ENCODE measurements at regions not wholly inside any gene's neighbourhood (a gene's known extent, or its start where the extent isn't known, plus 50 kb on each side); places are given as distances from the start of the nearest gene placed in this dataset.
"Not testable (repeated sequence)": the region's sequence is repeated elsewhere in the genome, so short reads cannot be mapped to it uniquely, and the experiment has no call there.

DNA sequence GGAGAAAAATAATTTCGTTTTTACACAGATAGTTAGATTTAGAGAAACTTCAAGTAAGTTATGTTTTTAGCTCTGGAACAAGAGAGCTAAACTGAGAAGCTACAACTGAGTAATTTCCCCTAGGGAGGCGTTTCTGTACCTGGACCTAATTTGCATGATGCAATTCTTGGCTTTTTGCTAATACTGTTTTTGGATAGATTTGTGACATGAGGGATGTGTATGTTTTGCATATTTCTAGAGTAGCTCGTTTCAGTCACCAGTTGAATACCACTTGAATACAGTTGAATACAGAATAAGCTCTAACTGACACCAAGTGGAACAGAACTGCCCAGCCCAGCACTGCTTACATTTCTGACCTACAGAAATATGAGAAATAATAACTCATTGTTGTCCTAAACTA, 1227.9 kb upstream of the SPRY2 start:
- WGBS (ENCODE audit: insufficient coverage, insufficient read length): no CpG with 5 or more reads among the region's 3 CpGs
- H3K27ac ChIP-seq (ENCODE audit: low read length): no peak overlapping the region
- H3K9me3 ChIP-seq (ENCODE audit: control insufficient read depth, insufficient read depth, low read length): no peaks in the 10 kb centered on the region
- H3K36me3 ChIP-seq (ENCODE audit: control insufficient read depth, insufficient read depth, low read length): no peaks in the 10 kb centered on the region
- H3K4me3 ChIP-seq (ENCODE audit: low read length): no peak overlapping the region
- DNase-seq (ENCODE audit: low read depth, low spot score): no peak
- H3K27me3 ChIP-seq (ENCODE audit: control insufficient read depth, insufficient read depth, low read length): no peaks in the 10 kb centered on the region
- no peaks in the 10 kb centered on the region for H3K4me1 ChIP-seq (ENCODE audit: control insufficient read depth, insufficient read depth, low read length)

DNA sequence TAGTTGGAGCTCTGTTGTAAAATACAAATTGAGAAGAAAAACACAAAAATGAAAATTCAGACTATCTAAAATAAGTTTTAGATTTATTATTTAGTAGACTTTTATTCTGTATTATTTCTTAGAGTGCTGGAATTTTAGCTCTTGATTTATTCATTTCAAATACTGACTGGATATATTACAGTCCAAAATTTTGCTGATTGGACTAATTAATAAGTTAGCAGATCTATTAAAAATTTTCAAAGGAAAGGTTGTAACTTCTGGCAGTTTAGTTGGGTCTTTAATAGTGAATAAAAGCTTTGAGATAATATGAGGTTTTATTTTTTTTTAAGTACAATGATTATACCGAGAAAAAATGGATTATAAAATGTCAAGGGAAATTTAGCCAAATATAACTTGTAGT, 1224.9 kb upstream of the SPRY2 start:
- 100% methylated on average over 1 of the region's 1 CpG for WGBS (ENCODE audit: insufficient coverage, insufficient read length)
- H3K36me3 ChIP-seq (ENCODE audit: control insufficient read depth, insufficient read depth, low read length): no peaks in the 10 kb centered on the region
- no peak overlapping the region for H3K27ac ChIP-seq (ENCODE audit: low read length)
- DNase-seq (ENCODE audit: low read depth, low spot score): no peak
- no peaks in the 10 kb centered on the region for H3K27me3 ChIP-seq (ENCODE audit: control insufficient read depth, insufficient read depth, low read length)
- H3K4me1 ChIP-seq (ENCODE audit: control insufficient read depth, insufficient read depth, low read length): no peaks in the 10 kb centered on the region
- H3K9me3 ChIP-seq (ENCODE audit: control insufficient read depth, insufficient read depth, low read length): no peaks in the 10 kb centered on the region
- no peak overlapping the region for H3K4me3 ChIP-seq (ENCODE audit: low read length)

DNA sequence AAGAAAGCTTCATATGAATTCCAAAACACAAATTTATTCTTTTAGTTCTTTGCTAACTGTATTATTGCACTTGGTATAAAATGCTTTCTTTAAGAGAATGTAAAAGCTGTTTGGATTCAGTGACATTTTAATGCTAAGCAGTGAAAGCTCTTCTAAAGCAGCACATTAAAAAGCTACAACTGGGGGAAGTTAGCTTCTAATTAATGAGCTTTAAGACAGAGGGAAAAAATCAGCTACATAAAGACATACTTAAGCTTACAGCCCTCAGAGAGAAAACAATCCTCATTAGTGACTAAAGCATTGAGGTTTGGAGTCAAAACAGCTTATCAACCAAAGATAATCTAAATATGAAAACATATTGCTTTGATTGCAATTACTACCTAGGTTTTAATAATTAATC, 1222.2 kb upstream of the SPRY2 start:
- Histone ChIP-seq H3K4me1 (ENCODE audit: control insufficient read depth, insufficient read depth, low read length) (no peaks in the 10 kb centered on the region), H3K4me3 (ENCODE audit: low read length) (no peak overlapping the region)

DNA sequence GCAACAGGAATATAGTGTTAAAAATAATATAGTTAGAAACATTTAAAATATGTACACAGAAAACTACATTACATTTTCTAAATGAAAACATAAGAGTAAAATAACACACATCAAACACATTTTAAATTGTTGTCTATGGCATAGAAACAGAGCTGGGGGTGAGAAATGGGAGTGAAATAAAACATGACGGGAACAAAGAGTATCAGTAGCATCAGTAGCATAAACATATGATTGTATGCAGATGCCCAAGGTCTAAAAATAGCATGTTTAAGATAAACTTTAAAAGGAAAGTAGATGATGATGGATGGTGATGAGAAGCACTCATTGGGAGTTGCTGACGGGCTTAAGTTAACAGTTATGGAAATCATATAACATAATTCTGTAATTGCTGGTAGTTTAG, 1221.7 kb upstream of the SPRY2 start:
- WGBS (ENCODE audit: insufficient coverage, insufficient read length): no CpG with 5 or more reads among the region's 2 CpGs
- H3K4me1 ChIP-seq (ENCODE audit: control insufficient read depth, insufficient read depth, low read length): no peaks in the 10 kb centered on the region

More for the DNA sequence above, 1222.2 kb upstream of the SPRY2 start:
- Histone ChIP-seq H3K9me3 (ENCODE audit: control insufficient read depth, insufficient read depth, low read length) (no peaks in the 10 kb centered on the region), H3K27me3 (ENCODE audit: control insufficient read depth, insufficient read depth, low read length) (no peaks in the 10 kb centered on the region), H3K27ac (ENCODE audit: low read length) (no peak overlapping the region), H3K36me3 (ENCODE audit: control insufficient read depth, insufficient read depth, low read length) (no peaks in the 10 kb centered on the region)
- DNase-seq (ENCODE audit: low read depth, low spot score): no peak

DNA sequence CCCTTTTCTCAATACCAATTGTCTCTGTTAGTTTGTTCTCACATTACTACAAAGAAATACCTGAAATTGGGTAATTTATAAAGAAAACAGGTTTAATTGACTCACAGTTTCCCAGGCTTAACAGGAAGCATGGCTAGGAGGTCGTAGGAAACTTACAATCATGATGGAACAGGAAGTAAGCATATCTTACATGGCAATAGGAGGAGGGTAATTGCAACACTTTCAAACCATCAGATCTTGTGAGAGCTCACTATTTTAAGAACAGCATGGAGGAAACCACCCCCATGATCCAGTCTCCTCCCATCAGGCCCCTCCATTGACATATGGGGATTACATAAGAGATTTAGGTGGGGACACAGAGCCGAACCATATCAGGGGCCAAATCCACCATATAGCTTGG, 1210.1 kb upstream of the SPRY2 start:
- WGBS (ENCODE audit: insufficient coverage, insufficient read length): no CpG with 5 or more reads among the region's 2 CpGs

More for the DNA sequence above, 1221.7 kb upstream of the SPRY2 start:
- Histone ChIP-seq H3K36me3 (ENCODE audit: control insufficient read depth, insufficient read depth, low read length) (no peaks in the 10 kb centered on the region), H3K27me3 (ENCODE audit: control insufficient read depth, insufficient read depth, low read length) (no peaks in the 10 kb centered on the region), H3K9me3 (ENCODE audit: control insufficient read depth, insufficient read depth, low read length) (no peaks in the 10 kb centered on the region), H3K27ac (ENCODE audit: low read length) (no peak overlapping the region), H3K4me3 (ENCODE audit: low read length) (no peak overlapping the region)
- no peak for DNase-seq (ENCODE audit: low read depth, low spot score)

DNA sequence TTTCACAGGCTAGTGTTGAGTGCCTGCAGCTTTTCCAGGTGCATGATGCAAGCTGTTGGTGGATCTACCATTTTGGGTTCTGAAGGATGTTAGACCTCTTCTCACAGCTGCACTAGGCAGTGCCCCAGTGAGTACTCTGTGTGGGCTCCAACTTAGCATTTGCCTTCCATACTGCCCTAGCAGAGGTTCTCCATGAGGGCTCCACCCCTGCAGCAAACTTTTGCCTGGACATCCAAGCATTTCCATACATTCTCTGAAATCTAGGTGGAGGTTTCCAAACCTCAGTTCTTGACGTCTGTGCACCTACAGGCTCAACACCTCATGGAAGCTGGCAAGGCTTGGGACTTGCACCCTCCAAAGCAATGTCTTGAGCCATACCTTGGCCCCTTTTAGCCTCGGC, 1205.4 kb upstream of the SPRY2 start:
- not testable (repeated sequence) for DNase-seq (ENCODE audit: low read depth, low spot score); H3K4me1 ChIP-seq (ENCODE audit: control insufficient read depth, insufficient read depth, low read length); H3K27me3 ChIP-seq (ENCODE audit: control insufficient read depth, insufficient read depth, low read length); H3K36me3 ChIP-seq (ENCODE audit: control insufficient read depth, insufficient read depth, low read length); H3K9me3 ChIP-seq (ENCODE audit: control insufficient read depth, insufficient read depth, low read length); H3K27ac ChIP-seq (ENCODE audit: low read length); H3K4me3 ChIP-seq (ENCODE audit: low read length)
- no CpG with 5 or more reads among the region's 2 CpGs for WGBS (ENCODE audit: insufficient coverage, insufficient read length)

More for the DNA sequence above, 1210.1 kb upstream of the SPRY2 start:
- no peak for DNase-seq (ENCODE audit: low read depth, low spot score)
- no peak overlapping the region for H3K27ac ChIP-seq (ENCODE audit: low read length)
- H3K9me3 ChIP-seq (ENCODE audit: control insufficient read depth, insufficient read depth, low read length): peaks cover 2% of the 10 kb centered on the region; the same call in 1 of the 2 replicates
- H3K4me1 ChIP-seq (ENCODE audit: control insufficient read depth, insufficient read depth, low read length): no peaks in the 10 kb centered on the region
- no peak overlapping the region for H3K4me3 ChIP-seq (ENCODE audit: low read length)
- H3K36me3 ChIP-seq (ENCODE audit: control insufficient read depth, insufficient read depth, low read length): no peaks in the 10 kb centered on the region
- H3K27me3 ChIP-seq (ENCODE audit: control insufficient read depth, insufficient read depth, low read length): no peaks in the 10 kb centered on the region

DNA sequence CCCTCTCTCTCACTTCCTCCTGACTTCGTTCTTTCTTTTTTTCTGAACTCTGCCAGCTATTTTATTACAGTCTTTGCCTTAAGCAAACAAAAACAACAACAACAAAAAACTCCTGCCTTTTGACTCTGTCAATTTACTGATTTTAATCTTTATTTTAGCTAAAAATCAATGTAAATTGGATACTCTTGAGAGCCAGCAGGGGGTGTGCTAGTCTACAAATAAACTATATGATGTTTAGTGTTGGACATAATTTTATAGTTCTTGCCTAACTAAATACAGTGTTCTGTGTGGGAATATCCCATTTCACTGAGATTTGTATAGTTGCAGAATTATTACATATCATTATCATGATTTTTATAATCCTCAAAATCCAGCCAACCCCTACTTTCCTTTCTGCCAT, 1199.9 kb upstream of the SPRY2 start:
- Histone ChIP-seq H3K4me3 (ENCODE audit: low read length) (no peak overlapping the region), H3K27ac (ENCODE audit: low read length) (no peak overlapping the region), H3K27me3 (ENCODE audit: control insufficient read depth, insufficient read depth, low read length) (no peaks in the 10 kb centered on the region), H3K4me1 (ENCODE audit: control insufficient read depth, insufficient read depth, low read length) (no peaks in the 10 kb centered on the region), H3K9me3 (ENCODE audit: control insufficient read depth, insufficient read depth, low read length) (no peaks in the 10 kb centered on the region), H3K36me3 (ENCODE audit: control insufficient read depth, insufficient read depth, low read length) (no peaks in the 10 kb centered on the region; the same call in 1 of the 2 replicates)
- WGBS (ENCODE audit: insufficient coverage, insufficient read length): no CpG with 5 or more reads among the region's 1 CpG
- no peak for DNase-seq (ENCODE audit: low read depth, low spot score)

DNA sequence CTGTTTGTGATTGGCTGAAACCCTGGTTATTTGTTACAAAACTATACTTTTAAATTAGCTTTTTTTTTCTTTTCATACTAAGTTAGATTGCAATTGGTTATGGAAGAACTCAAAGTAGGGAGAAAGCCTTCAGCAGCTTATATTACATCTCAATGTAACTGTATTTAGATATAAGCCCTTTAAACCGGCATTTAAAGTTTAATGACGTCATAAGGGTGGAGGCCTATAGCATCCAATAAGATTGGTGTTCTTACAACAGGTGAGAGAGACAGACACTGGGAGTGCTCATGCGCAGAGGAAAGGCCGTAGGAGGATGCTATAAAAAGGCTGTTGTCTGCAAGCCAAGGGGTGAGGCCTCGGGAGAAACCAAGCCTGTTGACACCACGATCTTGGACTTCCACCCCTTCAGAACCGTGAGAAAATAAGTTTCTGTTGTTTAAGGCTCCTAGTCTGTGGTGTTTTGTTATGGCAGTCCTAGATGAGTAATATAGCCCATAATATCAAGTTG, 1198.8 kb upstream of the SPRY2 start:
- no CpG with 5 or more reads among the region's 7 CpGs for WGBS (ENCODE audit: insufficient coverage, insufficient read length)
- no peaks in the 10 kb centered on the region; the same call in 1 of the 2 replicates for H3K36me3 ChIP-seq (ENCODE audit: control insufficient read depth, insufficient read depth, low read length)
- no peaks in the 10 kb centered on the region for H3K9me3 ChIP-seq (ENCODE audit: control insufficient read depth, insufficient read depth, low read length)
- H3K27ac ChIP-seq (ENCODE audit: low read length): no peak overlapping the region
- no peaks in the 10 kb centered on the region for H3K4me1 ChIP-seq (ENCODE audit: control insufficient read depth, insufficient read depth, low read length)
- H3K4me3 ChIP-seq (ENCODE audit: low read length): no peak overlapping the region
- H3K27me3 ChIP-seq (ENCODE audit: control insufficient read depth, insufficient read depth, low read length): no peaks in the 10 kb centered on the region
- DNase-seq (ENCODE audit: low read depth, low spot score): no peak

DNA sequence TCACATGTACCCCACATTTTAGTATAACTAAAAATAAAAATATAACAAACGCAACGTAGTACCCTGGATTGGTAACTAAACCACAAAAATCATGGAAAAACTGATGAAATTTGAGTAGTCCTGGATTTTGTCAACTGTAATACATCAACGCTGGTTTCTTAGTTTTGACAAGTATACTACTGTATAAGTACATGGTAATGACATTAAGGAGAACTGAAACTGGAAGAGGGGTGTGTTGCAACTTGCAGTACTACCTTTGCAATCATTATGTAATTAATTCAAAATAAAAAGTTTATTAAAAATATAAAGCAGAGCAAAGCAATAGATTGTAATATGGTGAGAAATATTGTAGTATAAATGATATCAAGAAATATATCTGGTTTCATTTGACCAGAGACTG, 1158.0 kb upstream of the SPRY2 start:
- Histone ChIP-seq H3K4me1 (ENCODE audit: control insufficient read depth, insufficient read depth, low read length) (no peaks in the 10 kb centered on the region), H3K27me3 (ENCODE audit: control insufficient read depth, insufficient read depth, low read length) (no peaks in the 10 kb centered on the region), H3K9me3 (ENCODE audit: control insufficient read depth, insufficient read depth, low read length) (no peaks in the 10 kb centered on the region), H3K4me3 (ENCODE audit: low read length) (no peak overlapping the region), H3K27ac (ENCODE audit: low read length) (no peak overlapping the region), H3K36me3 (ENCODE audit: control insufficient read depth, insufficient read depth, low read length) (no peaks in the 10 kb centered on the region)
- DNase-seq (ENCODE audit: low read depth, low spot score): no peak
- WGBS (ENCODE audit: insufficient coverage, insufficient read length): no CpG with 5 or more reads among the region's 3 CpGs

DNA sequence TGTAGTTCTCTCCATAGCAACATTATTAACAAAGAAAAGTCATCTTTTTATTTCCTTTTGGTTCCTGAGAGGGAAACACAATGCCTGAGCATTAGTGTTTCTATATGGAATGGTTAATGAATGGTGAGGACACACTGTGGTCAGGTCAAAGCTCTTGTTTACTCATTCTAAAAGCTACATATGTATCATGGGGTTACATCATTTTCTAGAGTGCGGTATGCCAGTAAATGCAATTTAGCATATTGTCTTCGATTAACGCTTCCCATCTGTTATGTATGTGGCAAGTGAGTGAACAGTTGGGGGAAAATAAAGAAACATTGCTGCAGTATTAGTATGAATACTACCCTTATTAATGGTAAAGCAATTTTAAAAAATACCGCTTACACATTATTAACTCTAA, 1152.2 kb upstream of the SPRY2 start:
- H3K9me3 ChIP-seq (ENCODE audit: control insufficient read depth, insufficient read depth, low read length): no peaks in the 10 kb centered on the region
- no peak for DNase-seq (ENCODE audit: low read depth, low spot score)
- H3K36me3 ChIP-seq (ENCODE audit: control insufficient read depth, insufficient read depth, low read length): no peaks in the 10 kb centered on the region
- H3K4me1 ChIP-seq (ENCODE audit: control insufficient read depth, insufficient read depth, low read length): no peaks in the 10 kb centered on the region
- no peak overlapping the region for H3K27ac ChIP-seq (ENCODE audit: low read length)
- H3K4me3 ChIP-seq (ENCODE audit: low read length): no peak overlapping the region
- no peaks in the 10 kb centered on the region for H3K27me3 ChIP-seq (ENCODE audit: control insufficient read depth, insufficient read depth, low read length)
- WGBS (ENCODE audit: insufficient coverage, insufficient read length): no CpG with 5 or more reads among the region's 4 CpGs

DNA sequence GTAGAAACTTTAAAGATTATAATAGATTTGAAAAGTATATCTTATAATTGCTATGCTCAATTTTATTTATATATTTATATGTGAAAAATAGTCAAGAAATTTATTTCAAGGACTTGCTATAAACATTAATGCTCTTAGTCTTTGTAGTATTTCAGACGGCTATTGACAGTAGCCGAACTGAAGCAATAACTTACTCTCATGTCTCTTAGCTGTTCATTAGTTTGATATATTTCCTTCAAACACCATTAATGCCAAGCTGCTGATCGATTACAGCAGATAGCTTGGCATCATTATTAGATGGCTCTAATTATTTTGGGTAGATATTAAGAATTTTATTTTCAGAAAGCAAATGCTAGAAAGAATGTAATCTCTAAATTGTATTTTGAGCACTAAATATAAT, 1151.5 kb upstream of the SPRY2 start:
- no CpG with 5 or more reads among the region's 3 CpGs for WGBS (ENCODE audit: insufficient coverage, insufficient read length)

More for the DNA sequence above, 1151.5 kb upstream of the SPRY2 start:
- H3K27me3 ChIP-seq (ENCODE audit: control insufficient read depth, insufficient read depth, low read length): no peaks in the 10 kb centered on the region
- no peaks in the 10 kb centered on the region for H3K9me3 ChIP-seq (ENCODE audit: control insufficient read depth, insufficient read depth, low read length)
- DNase-seq (ENCODE audit: low read depth, low spot score): no peak
- H3K4me3 ChIP-seq (ENCODE audit: low read length): no peak overlapping the region
- H3K4me1 ChIP-seq (ENCODE audit: control insufficient read depth, insufficient read depth, low read length): no peaks in the 10 kb centered on the region
- no peak overlapping the region for H3K27ac ChIP-seq (ENCODE audit: low read length)
- no peaks in the 10 kb centered on the region for H3K36me3 ChIP-seq (ENCODE audit: control insufficient read depth, insufficient read depth, low read length)
